Naive B cell (primary cell): ENCODE measurements at regions not wholly inside any gene's neighbourhood (a gene's known extent, or its start where the extent isn't known, plus 50 kb on each side); places are given as distances from the start of the nearest gene placed in this dataset.
A peak's percentile ranks its signal among the peaks of the same experiment; 100 is the strongest.

Experiments used
- ATAC-seq, 2 donors: fragments of 150-1000 bp; cut with Tn5 transposase; 2 replicates each; pipeline ENCODE4 v1.10.0; 2021; ENCODE audit warnings: low read depth in 2 of 2, mild to moderate bottlenecking in 2 of 2, moderate library complexity in 2 of 2
- DNase-seq: peaks from one replicate; pipeline ENCODE4 v3.0.0; 2022
- H3K27ac Mint-ChIP-seq, 6 donors: one replicate each; pipeline ENCODE4 v1.8.0; 2020 to 2022; ENCODE audit warnings: mild to moderate bottlenecking in 6 of 6, mixed read lengths in 6 of 6, moderate library complexity in 5 of 6, inconsistent platforms in 2 of 6
- H3K27me3 Mint-ChIP-seq, 3 donors: one replicate each; pipeline ENCODE4 v1.8.0; 2021 to 2022; ENCODE audit warnings: mixed read lengths in 3 of 3, mild to moderate bottlenecking in 1 of 3
- H3K36me3 Mint-ChIP-seq, 2 donors: one replicate each; pipeline ENCODE4 v1.8.0; 2020 to 2022; ENCODE audit warnings: mixed read lengths in 2 of 2, inconsistent platforms in 1 of 2, mild to moderate bottlenecking in 1 of 2
- H3K4me1 Mint-ChIP-seq, 3 donors: one replicate each; pipeline ENCODE4 v1.8.0; 2020 to 2022; ENCODE audit warnings: mixed read lengths in 3 of 3, inconsistent platforms in 1 of 3, mild to moderate bottlenecking in 1 of 3, moderate library complexity in 1 of 3
- H3K4me3 Mint-ChIP-seq, 8 donors: one replicate each; pipeline ENCODE4 v1.8.0; 2020 to 2022; ENCODE audit warnings: mild to moderate bottlenecking in 8 of 8, mixed read lengths in 8 of 8, moderate library complexity in 8 of 8, inconsistent platforms in 2 of 8
- H3K9me3 Mint-ChIP-seq, 7 donors: one replicate each; pipeline ENCODE4 v1.8.0; 2020 to 2022; ENCODE audit warnings: mixed read lengths in 7 of 7, mild to moderate bottlenecking in 5 of 7, inconsistent platforms in 2 of 7, moderate library complexity in 1 of 7

- Mint-ChIP-seq H3K36me3 (no peaks in the 10 kb centered on the region), H3K27ac (no peak overlapping the region), H3K27me3 (peaks cover 0 to 5% (median 4%) of the 10 kb centered on the region in 3 donors), H3K4me3 (no peak overlapping the region), H3K9me3 (peaks cover 0 to 2% (median 0%) of the 10 kb centered on the region in 7 donors), H3K4me1 (peaks cover 0 to 6% (median 5%) of the 10 kb centered on the region in 3 donors)
- ATAC-seq (no peak), DNase-seq (no peak)
Measured at GRCh38 chr18:72637299-72637698, 93.2 kb upstream of the CBLN2 start.

GRCh38 chr18:72636611-72637010, 92.5 kb upstream of the CBLN2 start:
- H3K4me1 Mint-ChIP-seq = peaks cover 0 to 6% (median 5%) of the 10 kb centered on the region in 3 donors
- no peak overlapping the region for H3K4me3 Mint-ChIP-seq
- H3K27ac Mint-ChIP-seq = no peak overlapping the region
- DNase-seq (no peak), ATAC-seq (no peak)
- no peaks in the 10 kb centered on the region for H3K36me3 Mint-ChIP-seq
- peaks cover 0 to 5% (median 4%) of the 10 kb centered on the region in 3 donors for H3K27me3 Mint-ChIP-seq
- H3K9me3 Mint-ChIP-seq = no peaks in the 10 kb centered on the region

GRCh38 chr18:72634500-72634899, 90.4 kb upstream of the CBLN2 start:
- Mint-ChIP-seq H3K36me3 (no peaks in the 10 kb centered on the region), H3K27ac (no peak overlapping the region), H3K27me3 (peaks cover 0 to 9% (median 5%) of the 10 kb centered on the region in 3 donors), H3K4me1 (no peaks in the 10 kb centered on the region), H3K4me3 (no peak overlapping the region), H3K9me3 (no peaks in the 10 kb centered on the region)
- DNase-seq = no peak
- no peak for ATAC-seq

GRCh38 chr18:72630991-72631390, 86.8 kb upstream of the CBLN2 start:
- no peaks in the 10 kb centered on the region for H3K36me3 Mint-ChIP-seq
- H3K9me3 Mint-ChIP-seq = no peaks in the 10 kb centered on the region
- no peak overlapping the region for H3K27ac Mint-ChIP-seq
- DNase-seq = no peak
- ATAC-seq = no peak
- no peaks in the 10 kb centered on the region for H3K4me1 Mint-ChIP-seq
- no peak overlapping the region for H3K4me3 Mint-ChIP-seq
- H3K27me3 Mint-ChIP-seq = peaks cover 0 to 9% (median 5%) of the 10 kb centered on the region in 3 donors

- H3K9me3 Mint-ChIP-seq = peaks cover 0 to 3% (median 0%) of the 10 kb centered on the region in 7 donors
- DNase-seq (no peak), ATAC-seq (no peak)
- no peak overlapping the region for H3K4me3 Mint-ChIP-seq
- H3K27me3 Mint-ChIP-seq = no peaks in the 10 kb centered on the region
- no peaks in the 10 kb centered on the region for H3K36me3 Mint-ChIP-seq
- H3K4me1 Mint-ChIP-seq = no peaks in the 10 kb centered on the region
- no peak overlapping the region for H3K27ac Mint-ChIP-seq
Measured at GRCh38 chr18:72623444-72623843, 79.3 kb upstream of the CBLN2 start.

- no peak for ATAC-seq
- H3K27ac Mint-ChIP-seq = no peak overlapping the region
- no peaks in the 10 kb centered on the region for H3K36me3 Mint-ChIP-seq
- H3K9me3 Mint-ChIP-seq = peaks cover 0 to 10% (median 2%) of the 10 kb centered on the region in 7 donors
- H3K27me3 Mint-ChIP-seq = no peaks in the 10 kb centered on the region
- DNase-seq = no peak
- no peaks in the 10 kb centered on the region for H3K4me1 Mint-ChIP-seq
- peak overlapping the region in 1 of 8 donors; percentile 25 for H3K4me3 Mint-ChIP-seq
Measured at GRCh38 chr18:72613534-72613930, 69.4 kb upstream of the CBLN2 start.

- no peaks in the 10 kb centered on the region for H3K36me3 Mint-ChIP-seq
- no peak overlapping the region for H3K27ac Mint-ChIP-seq
- no peak for ATAC-seq
- peak overlapping the region in 1 of 8 donors; percentile 25 for H3K4me3 Mint-ChIP-seq
- no peak for DNase-seq
- H3K9me3 Mint-ChIP-seq = peaks cover 0 to 13% (median 2%) of the 10 kb centered on the region in 7 donors
- no peaks in the 10 kb centered on the region for H3K27me3 Mint-ChIP-seq
- no peaks in the 10 kb centered on the region for H3K4me1 Mint-ChIP-seq
Measured at GRCh38 chr18:72612894-72613533, 68.9 kb upstream of the CBLN2 start.

GRCh38 chr18:72605376-72605775, 61.2 kb upstream of the CBLN2 start:
- DNase-seq (no peak), ATAC-seq (no peak)
- Mint-ChIP-seq H3K36me3 (no peaks in the 10 kb centered on the region), H3K4me3 (no peak overlapping the region), H3K9me3 (peaks cover 0 to 12% (median 5%) of the 10 kb centered on the region in 7 donors), H3K4me1 (no peaks in the 10 kb centered on the region), H3K27ac (no peak overlapping the region), H3K27me3 (peaks cover 0 to 3% (median 0%) of the 10 kb centered on the region in 3 donors)

GRCh38 chr18:72601944-72602343, 57.8 kb upstream of the CBLN2 start:
- DNase-seq = no peak
- Mint-ChIP-seq H3K4me1 (no peaks in the 10 kb centered on the region), H3K4me3 (no peak overlapping the region), H3K36me3 (no peaks in the 10 kb centered on the region), H3K27ac (no peak overlapping the region), H3K9me3 (peaks cover 0 to 10% (median 2%) of the 10 kb centered on the region in 7 donors), H3K27me3 (peaks cover 0 to 3% (median 0%) of the 10 kb centered on the region in 3 donors)
- no peak for ATAC-seq

GRCh38 chr18:72601481-72601880, 57.3 kb upstream of the CBLN2 start:
- no peaks in the 10 kb centered on the region for H3K4me1 Mint-ChIP-seq
- peaks cover 0 to 10% (median 2%) of the 10 kb centered on the region in 7 donors for H3K9me3 Mint-ChIP-seq
- H3K4me3 Mint-ChIP-seq = no peak overlapping the region
- no peaks in the 10 kb centered on the region for H3K36me3 Mint-ChIP-seq
- H3K27me3 Mint-ChIP-seq = peaks cover 0 to 2% (median 0%) of the 10 kb centered on the region in 3 donors
- no peak overlapping the region for H3K27ac Mint-ChIP-seq
- ATAC-seq = no peak
- DNase-seq = no peak
